Left lung (tissue), 4 donors: ENCODE measurements at regions not wholly inside any gene's neighbourhood (a gene's known extent, or its start where the extent isn't known, plus 50 kb on each side); places are given as distances from the start of the nearest gene placed in this dataset.

Experiments
- ATAC-seq: fragments of 200-7000 bp; cut with Tn5 transposase; one replicate; pipeline ENCODE4 v1.9.1; 2020; ENCODE audit warnings: moderate library complexity
- DNase-seq, 4 donors: peaks; one replicate each; pipeline ENCODE4 v3.0.0-alpha.2; 2013 to 2020
- H3K27ac ChIP-seq, 2 donors: fragments of 200-600 bp; sonication (generic) in 1 of 2; one replicate each; pipeline versions ENCODE4 v1.5.0 to v1.8.0; 2020 to 2021
- H3K27me3 ChIP-seq, 2 donors: fragments of 200-600 bp; sonication (generic) in 1 of 2; one replicate each; pipeline versions ENCODE4 v1.5.0 to v1.8.0; 2020 to 2021
- H3K36me3 ChIP-seq, 2 donors: fragments of 200-600 bp; sonication (generic) in 1 of 2; one replicate each; pipeline versions ENCODE4 v1.5.0 to v1.8.0; 2020 to 2021
- H3K4me1 ChIP-seq, 2 donors: fragments of 200-600 bp; one replicate each; pipeline ENCODE4 v1.8.0; 2021
- H3K4me3 ChIP-seq, 2 donors: fragments of 200-600 bp; sonication (generic) in 1 of 2; one replicate each; pipeline versions ENCODE4 v1.5.0 to v1.8.0; 2020 to 2021; ENCODE audit warnings: mild to moderate bottlenecking in 1 of 2
- H3K9me3 ChIP-seq, 2 donors: fragments of 200-600 bp; sonication (generic) in 1 of 2; one replicate each; pipeline versions ENCODE4 v1.5.0 to v1.8.0; 2020 to 2021
- intact Hi-C, 2 donors: fragments of 100-400 bp; cut with DNase I; formaldehyde crosslinking; loops; one replicate each; pipeline versions ENCODE4 v1.11.2 to v1.14.2; 2022
- TF ChIP-seq, protein P1 (sequence below), 2 donors: fragments of 200-600 bp; sonication (generic) in 1 of 2; IDR thresholded peaks; one replicate each; pipeline versions ENCODE4 v1.5.0 to v1.8.0; 2021; ENCODE audit warnings: antibody characterized with exemption in 2 of 2
- donor health status: DM: no; HTN: yes; CAD: no.
- donor health status: DM: no; HTN: no; CAD: no.

DNA sequence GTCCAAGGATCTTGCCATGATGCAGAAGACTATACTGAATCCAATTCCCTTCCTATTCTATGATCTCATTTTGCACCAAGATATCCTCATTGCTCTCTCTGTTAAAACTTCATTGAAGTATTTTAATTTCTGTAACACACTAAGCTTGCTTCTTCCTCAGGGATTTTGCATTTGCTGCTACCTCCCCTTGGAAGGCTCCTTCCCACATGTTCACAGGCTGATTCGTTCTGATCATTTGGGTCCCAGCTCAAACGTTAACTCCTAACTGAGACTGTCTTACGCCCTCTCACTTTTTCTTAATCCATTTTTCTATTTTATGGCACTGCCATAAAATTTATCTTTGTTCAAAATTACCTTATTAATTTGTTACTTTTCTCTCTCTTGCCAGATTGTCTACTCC is 713.0 kb upstream of the LRRC4C start:
- intact Hi-C loops = no loop called here
- Histone ChIP-seq H3K4me1 (no peaks in the 10 kb centered on the region), H3K9me3 (no peaks in the 10 kb centered on the region), H3K27ac (no peak overlapping the region), H3K36me3 (no peaks in the 10 kb centered on the region), H3K27me3 (no peaks in the 10 kb centered on the region), H3K4me3 (no peak overlapping the region)
- ATAC-seq = no peak
- no peak for DNase-seq
- TF ChIP-seq, protein P1, sequence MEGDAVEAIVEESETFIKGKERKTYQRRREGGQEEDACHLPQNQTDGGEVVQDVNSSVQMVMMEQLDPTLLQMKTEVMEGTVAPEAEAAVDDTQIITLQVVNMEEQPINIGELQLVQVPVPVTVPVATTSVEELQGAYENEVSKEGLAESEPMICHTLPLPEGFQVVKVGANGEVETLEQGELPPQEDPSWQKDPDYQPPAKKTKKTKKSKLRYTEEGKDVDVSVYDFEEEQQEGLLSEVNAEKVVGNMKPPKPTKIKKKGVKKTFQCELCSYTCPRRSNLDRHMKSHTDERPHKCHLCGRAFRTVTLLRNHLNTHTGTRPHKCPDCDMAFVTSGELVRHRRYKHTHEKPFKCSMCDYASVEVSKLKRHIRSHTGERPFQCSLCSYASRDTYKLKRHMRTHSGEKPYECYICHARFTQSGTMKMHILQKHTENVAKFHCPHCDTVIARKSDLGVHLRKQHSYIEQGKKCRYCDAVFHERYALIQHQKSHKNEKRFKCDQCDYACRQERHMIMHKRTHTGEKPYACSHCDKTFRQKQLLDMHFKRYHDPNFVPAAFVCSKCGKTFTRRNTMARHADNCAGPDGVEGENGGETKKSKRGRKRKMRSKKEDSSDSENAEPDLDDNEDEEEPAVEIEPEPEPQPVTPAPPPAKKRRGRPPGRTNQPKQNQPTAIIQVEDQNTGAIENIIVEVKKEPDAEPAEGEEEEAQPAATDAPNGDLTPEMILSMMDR (IDR thresholded peaks at IDR 0.05) = no peak

DNA sequence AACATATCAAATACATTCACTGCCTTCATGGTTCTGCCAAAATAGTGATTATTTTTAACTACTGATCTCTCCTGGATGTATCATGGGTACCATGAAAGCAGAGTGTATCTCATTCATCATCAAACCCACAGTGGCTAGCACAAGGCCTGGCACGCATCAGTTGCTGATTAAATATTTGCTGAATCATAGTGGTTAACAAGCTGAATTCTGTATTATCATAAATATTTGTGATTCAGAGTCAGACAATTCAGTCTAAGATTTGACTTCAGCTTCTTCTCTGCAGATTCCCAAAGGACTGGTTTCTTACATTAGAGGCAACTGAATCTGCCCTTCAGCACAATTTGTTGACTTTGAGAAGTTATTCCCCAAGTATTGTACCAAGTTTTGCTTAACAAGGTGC is 715.8 kb upstream of the LRRC4C start:
- Histone ChIP-seq H3K9me3 (no peaks in the 10 kb centered on the region), H3K4me1 (no peaks in the 10 kb centered on the region), H3K4me3 (no peak overlapping the region), H3K27me3 (no peaks in the 10 kb centered on the region), H3K27ac (no peak overlapping the region), H3K36me3 (no peaks in the 10 kb centered on the region)
- TF ChIP-seq, protein P1 (IDR thresholded peaks at IDR 0.05) = no peak
- intact Hi-C loops = no loop called here
- DNase-seq (no peak), ATAC-seq (no peak)

DNA sequence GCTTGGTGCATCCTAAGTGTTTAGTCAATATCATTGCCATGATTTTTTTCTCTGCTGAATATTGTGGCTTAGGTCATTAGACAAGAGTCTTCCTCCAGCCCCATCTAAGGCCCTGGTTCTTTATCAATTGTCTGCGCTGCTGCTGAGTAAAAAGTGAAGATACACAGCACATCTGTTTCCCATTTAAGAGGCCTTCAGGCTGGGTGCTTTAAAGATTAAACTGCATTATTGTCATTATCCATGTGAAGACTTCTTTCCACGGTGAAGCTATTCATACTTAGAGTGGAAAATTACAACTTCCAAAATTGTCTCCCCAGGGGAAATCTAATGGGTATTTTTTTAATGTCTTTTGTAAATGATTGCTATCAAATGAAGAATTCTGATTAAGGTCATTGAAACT is 719.8 kb upstream of the LRRC4C start:
- Histone ChIP-seq H3K9me3 (no peaks in the 10 kb centered on the region), H3K4me1 (no peaks in the 10 kb centered on the region), H3K4me3 (no peak overlapping the region), H3K27ac (no peak overlapping the region), H3K27me3 (no peaks in the 10 kb centered on the region), H3K36me3 (no peaks in the 10 kb centered on the region)
- no peak for DNase-seq
- TF ChIP-seq, protein P1 (IDR thresholded peaks at IDR 0.05) = no peak
- intact Hi-C loops = no loop called here
- ATAC-seq = no peak

DNA sequence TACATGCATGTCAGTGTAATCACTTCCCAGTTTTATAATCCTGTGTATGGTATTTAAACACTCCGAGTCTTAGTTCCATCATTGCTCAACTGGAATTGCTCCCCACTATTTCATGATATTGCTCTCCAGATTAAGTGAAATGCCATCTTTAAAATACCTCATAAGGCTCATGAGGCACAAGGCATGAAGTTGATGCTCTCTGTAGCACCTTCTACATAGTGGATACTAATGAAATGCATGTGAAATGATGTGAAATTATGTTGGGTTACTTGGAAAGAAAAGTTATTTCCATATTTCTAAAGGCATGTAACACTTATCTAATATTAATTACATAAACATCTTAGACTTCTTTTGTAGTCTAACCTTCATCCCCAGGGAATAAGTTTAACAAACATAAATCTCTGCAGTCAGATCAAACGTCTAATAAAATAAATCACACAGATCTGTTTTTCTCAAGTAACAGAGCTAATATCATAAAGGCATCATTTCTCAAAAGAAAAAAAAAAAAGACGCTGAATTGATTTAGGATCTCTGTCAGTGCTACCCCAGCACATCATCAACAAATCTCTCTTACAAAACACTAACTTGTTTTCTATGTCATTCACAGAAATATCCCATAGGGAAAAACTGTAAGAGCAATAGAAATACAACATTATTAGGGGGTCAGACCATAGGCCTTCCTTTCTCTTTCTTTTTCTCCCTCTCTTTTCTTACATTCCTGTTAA is 736.0 kb upstream of the LRRC4C start:
- H3K36me3 ChIP-seq = no peaks in the 10 kb centered on the region
- ATAC-seq = no peak
- H3K27me3 ChIP-seq = no peaks in the 10 kb centered on the region
- TF ChIP-seq, protein P1 (IDR thresholded peaks at IDR 0.05) = no peak
- no peak for DNase-seq
- no peaks in the 10 kb centered on the region for H3K4me1 ChIP-seq
- intact Hi-C loops = no loop called here
- H3K27ac ChIP-seq = no peak overlapping the region
- H3K9me3 ChIP-seq = no peaks in the 10 kb centered on the region
- H3K4me3 ChIP-seq = no peak overlapping the region

DNA sequence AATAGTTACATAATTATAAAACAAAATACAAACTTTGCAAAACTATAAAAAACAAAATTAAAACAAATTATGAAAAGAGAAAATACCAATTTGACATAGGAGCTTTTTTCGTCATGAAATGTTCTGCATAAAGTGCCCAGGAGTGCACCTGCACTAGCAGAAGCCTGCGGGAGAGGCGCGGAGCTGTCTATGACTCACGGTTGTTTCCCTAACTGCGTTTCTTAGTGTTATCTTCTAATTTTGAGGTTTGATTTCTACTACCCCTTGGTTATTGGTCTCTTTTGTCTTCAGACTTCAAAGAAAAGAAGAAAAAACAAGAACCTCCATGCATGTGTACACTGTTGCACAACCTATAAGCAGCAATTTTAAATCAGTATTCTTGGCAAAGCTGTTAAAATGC is 740.9 kb upstream of the LRRC4C start:
- Histone ChIP-seq H3K4me3 (no peak overlapping the region), H3K27me3 (no peaks in the 10 kb centered on the region), H3K27ac (no peak overlapping the region), H3K4me1 (no peaks in the 10 kb centered on the region), H3K9me3 (no peaks in the 10 kb centered on the region), H3K36me3 (no peaks in the 10 kb centered on the region)
- TF ChIP-seq, protein P1 (IDR thresholded peaks at IDR 0.05) = no peak
- peak in 1 of 4 donors; percentile 26 for DNase-seq
- intact Hi-C loops = no loop called here
- no peak for ATAC-seq
